GM13977 (cell line): ENCODE measurements at regions not wholly inside any gene's neighbourhood (a gene's known extent, or its start where the extent isn't known, plus 50 kb on each side); places are given as distances from the start of the nearest gene placed in this dataset.
"Not testable (repeated sequence)": the region's sequence is repeated elsewhere in the genome, so short reads cannot be mapped to it uniquely, and the experiment has no call there.

Source experiments
- DNase-seq: peaks from one replicate; pipeline ENCODE4 v3.0.0; 2012; ENCODE audit warnings: low spot score
- CTCF ChIP-seq: IDR thresholded peaks from 2 replicates; pipeline ENCODE4 v1.5.1; 2012; ENCODE audit warnings: mild to moderate bottlenecking, control low read depth; ENCODE audit not compliant: insufficient read depth; ENCODE audit errors: extremely low read depth, missing control alignments
- in situ Hi-C: fragments of 300-500 bp; cut with MboI; formaldehyde crosslinking; loops from one replicate; pipeline ENCODE4 v1.12.0; 2022; ENCODE audit warnings: low sequenced_read_pairs, low pct_unique_long_range_greater_than_20kb, mixed read lengths, inconsistent platforms; ENCODE audit not compliant: unreplicated experiment

GRCh38 chr4:116233971-116234370, 851.4 kb downstream of the TRAM1L1 start:
- no peak for DNase-seq
- in situ Hi-C loops: no loop called here
- TF ChIP-seq CTCF: no peak

GRCh38 chr4:116231999-116232398, 853.4 kb downstream of the TRAM1L1 start:
- in situ Hi-C loops, DNase-seq: not testable (repeated sequence)

- in situ Hi-C loops: no loop called here
- no peak for DNase-seq
- TF ChIP-seq CTCF: no peak
Measured at GRCh38 chr4:116229420-116229819, 856.0 kb downstream of the TRAM1L1 start.

GRCh38 chr4:116223040-116223732, 862.2 kb downstream of the TRAM1L1 start:
- no peak for DNase-seq
- TF ChIP-seq CTCF: no peak
- in situ Hi-C loops: no loop called here

- no peak for TF ChIP-seq CTCF
- in situ Hi-C loops: no loop called here
- DNase-seq: no peak
Measured at GRCh38 chr4:116217781-116218180, 867.6 kb downstream of the TRAM1L1 start.

GRCh38 chr4:116215622-116216021, 869.8 kb downstream of the TRAM1L1 start:
- TF ChIP-seq CTCF: no peak
- DNase-seq: no peak
- in situ Hi-C loops: no loop called here

GRCh38 chr4:116202524-116202923, 882.9 kb downstream of the TRAM1L1 start:
- in situ Hi-C loops: no loop called here
- TF ChIP-seq CTCF: no peak
- no peak for DNase-seq
